Suprapubic skin (tissue), 4 donors: ENCODE measurements at regions not wholly inside any gene's neighbourhood (a gene's known extent, or its start where the extent isn't known, plus 50 kb on each side); places are given as distances from the start of the nearest gene placed in this dataset.

Source experiments
- EP300 ChIP-seq: sonication (generic); formaldehyde crosslinking; IDR thresholded peaks from one replicate; pipeline ENCODE4 v1.6.1; 2017; ENCODE audit warnings: antibody characterized with exemption
- POLR2A ChIP-seq, 2 donors: fragments of 450-650 bp; IDR thresholded peaks; one replicate each; pipeline ENCODE4 v1.6.1; 2017; ENCODE audit warnings: antibody characterized with exemption in 2 of 2, mild to moderate bottlenecking in 2 of 2, moderate library complexity in 2 of 2
- POLR2AphosphoS5 ChIP-seq, 3 donors: sonication (generic); formaldehyde crosslinking; IDR thresholded peaks; one replicate each; pipeline ENCODE4 v1.6.1; 2017; ENCODE audit warnings: antibody characterized with exemption in 3 of 3
- TF ChIP-seq, protein P1 (sequence below), 2 donors: fragments of 200-600 bp in 1 of 2; fragments of 450-650 bp in 1 of 2; sonication (generic) in 1 of 2; IDR thresholded peaks; one replicate each; pipeline ENCODE4 v1.5.1; 2016 to 2019; ENCODE audit warnings: antibody characterized with exemption in 2 of 2, mild to moderate bottlenecking in 1 of 2, moderate library complexity in 1 of 2

DNA sequence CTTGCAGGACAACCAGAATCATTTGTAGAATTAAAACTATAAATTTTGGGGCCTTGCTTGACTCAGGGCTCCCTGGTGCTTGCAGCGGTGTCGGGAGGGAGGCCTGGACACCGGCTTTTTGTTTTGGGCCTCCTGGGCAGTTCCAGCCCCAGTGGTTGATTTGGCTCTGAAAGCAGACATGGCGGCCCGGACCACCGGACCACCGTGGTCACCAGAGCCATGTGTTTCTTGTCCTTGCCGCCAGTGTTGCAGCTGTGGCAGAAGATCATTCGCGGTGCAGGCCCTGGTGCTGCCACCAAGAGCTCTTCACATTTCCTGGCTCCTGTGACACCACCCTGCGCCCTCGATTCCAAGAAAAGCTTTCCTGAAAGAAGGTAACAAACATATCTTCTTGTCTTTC lies 484.8 kb downstream of the BRINP3 start:
- TF ChIP-seq, protein P1, sequence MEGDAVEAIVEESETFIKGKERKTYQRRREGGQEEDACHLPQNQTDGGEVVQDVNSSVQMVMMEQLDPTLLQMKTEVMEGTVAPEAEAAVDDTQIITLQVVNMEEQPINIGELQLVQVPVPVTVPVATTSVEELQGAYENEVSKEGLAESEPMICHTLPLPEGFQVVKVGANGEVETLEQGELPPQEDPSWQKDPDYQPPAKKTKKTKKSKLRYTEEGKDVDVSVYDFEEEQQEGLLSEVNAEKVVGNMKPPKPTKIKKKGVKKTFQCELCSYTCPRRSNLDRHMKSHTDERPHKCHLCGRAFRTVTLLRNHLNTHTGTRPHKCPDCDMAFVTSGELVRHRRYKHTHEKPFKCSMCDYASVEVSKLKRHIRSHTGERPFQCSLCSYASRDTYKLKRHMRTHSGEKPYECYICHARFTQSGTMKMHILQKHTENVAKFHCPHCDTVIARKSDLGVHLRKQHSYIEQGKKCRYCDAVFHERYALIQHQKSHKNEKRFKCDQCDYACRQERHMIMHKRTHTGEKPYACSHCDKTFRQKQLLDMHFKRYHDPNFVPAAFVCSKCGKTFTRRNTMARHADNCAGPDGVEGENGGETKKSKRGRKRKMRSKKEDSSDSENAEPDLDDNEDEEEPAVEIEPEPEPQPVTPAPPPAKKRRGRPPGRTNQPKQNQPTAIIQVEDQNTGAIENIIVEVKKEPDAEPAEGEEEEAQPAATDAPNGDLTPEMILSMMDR (IDR thresholded peaks at IDR 0.05): no peak
- no peak for TF ChIP-seq POLR2A (IDR thresholded peaks at IDR 0.05)
- TF ChIP-seq POLR2AphosphoS5 (IDR thresholded peaks at IDR 0.05): no peak
- TF ChIP-seq EP300: no peak
